Heart right ventricle (tissue), 16 donors: ENCODE measurements at regions not wholly inside any gene's neighbourhood (a gene's known extent, or its start where the extent isn't known, plus 50 kb on each side); places are given as distances from the start of the nearest gene placed in this dataset.
"Not testable (repeated sequence)": the region's sequence is repeated elsewhere in the genome, so short reads cannot be mapped to it uniquely, and the experiment has no call there.

ENCODE experiments used
- ATAC-seq, 8 donors: fragments of 200-7000 bp; cut with Tn5 transposase; one replicate each; pipeline ENCODE4 v1.9.1; 2020; ENCODE audit warnings: mild to moderate bottlenecking in 8 of 8, moderate library complexity in 8 of 8, moderate number of reproducible peaks in 1 of 8
- DNase-seq, 2 donors: peaks; one replicate each; pipeline ENCODE4 v3.0.0-alpha.2; 2020
- H3K27ac ChIP-seq, 10 donors: fragments of 200-600 bp; sonication (generic) in 2 of 10; one replicate each; pipeline versions ENCODE4 v1.5.0 to v1.8.0; 2020 to 2022; ENCODE audit warnings: mild to moderate bottlenecking in 3 of 10
- H3K27me3 ChIP-seq, 7 donors: fragments of 200-600 bp; one replicate each; pipeline ENCODE4 v1.8.0; 2021 to 2022; ENCODE audit warnings: mild to moderate bottlenecking in 2 of 7
- H3K36me3 ChIP-seq, 9 donors: fragments of 200-600 bp; sonication (generic) in 1 of 9; one replicate each; pipeline versions ENCODE4 v1.5.0 to v1.8.0; 2020 to 2022; ENCODE audit warnings: mild to moderate bottlenecking in 2 of 9
- H3K4me1 ChIP-seq, 9 donors: fragments of 200-600 bp; sonication (generic) in 1 of 9; one replicate each; pipeline versions ENCODE4 v1.5.0 to v1.8.0; 2020 to 2022; ENCODE audit warnings: mild to moderate bottlenecking in 4 of 9
- H3K4me3 ChIP-seq, 10 donors: fragments of 200-600 bp; sonication (generic) in 2 of 10; one replicate each; pipeline versions ENCODE4 v1.5.0 to v1.8.0; 2020 to 2022; ENCODE audit warnings: mild to moderate bottlenecking in 7 of 10, moderate library complexity in 2 of 10
- H3K9me3 ChIP-seq, 11 donors: fragments of 200-600 bp in 10 of 11; sonication (generic) in 2 of 11; one replicate each; pipeline versions ENCODE4 v1.5.0 to v1.8.0; 2013 to 2022; ENCODE audit warnings: mild to moderate bottlenecking in 2 of 11, control low read depth in 1 of 11, moderate library complexity in 1 of 11
- WGBS, 2 donors: extraction: QIAGEN DNeasy Blood & Tissue Kit; methylation state at CpG; one replicate each; pipeline ENCODE4 v1.1.7; 2013; ENCODE audit warnings: inconsistent platforms in 1 of 2; 5-methylcytosine and 5-hydroxymethylcytosine counted together
- intact Hi-C, 10 donors: fragments of 100-400 bp; cut with DNase I; formaldehyde crosslinking; loops; one replicate each; pipeline versions ENCODE4 v1.11.1 to v1.14.2; 2022
- TF ChIP-seq, protein P1 (sequence below), 9 donors: fragments of 200-600 bp; sonication (generic) in 2 of 9; IDR thresholded peaks; one replicate each; pipeline versions ENCODE4 v1.5.0 to v1.8.0; 2021 to 2022; ENCODE audit warnings: antibody characterized with exemption in 9 of 9, mild to moderate bottlenecking in 5 of 9, moderate library complexity in 1 of 9
- donor health status: Arrhythmogenic right ventricular cardiomyopathy.
- donor health status: ischemic (EF 13 %, LVEDD 7.1; RV severe dilation, severe dysfunction).
- donor health status: healthy with polysubstance abuse.
- donor health status: DM: no; HTN: yes; CAD: no.
- donor health status: DM: no; HTN: no; CAD: no.
- donor health status: ischemic (EF 25% LVEDD 6.9; RV normal size, moderate dysfunction).
- donor health status: ischemic (EF 25% LVEDD 5.7; RV mildly dilated, moderate dysfunction).
- donor health status: healthy.
- donor health status: DM: yes; HTN: yes; CAD: no.
- donor health status: Ischemic cardiomyopathy.
- donor health status: ischemic (EF 35%, LVEDD 5.7; RV mildly dilated, moderate dysfunction).
- donor health status: nonischemic (EF 11% LVEDD 7.7; RV severe dilation, severe dysfunction).
- donor health status: DM: yes; HTN: yes; CAD: no.
- donor health status: PGD.
- donor health status: ischemic (EF 29% LVEDD 5.4; RV normal size, mild dysfunction).
- donor health status: nonischemic (EF 23%, LVEDD 6.1; RV moderate dilation, normal function).

DNA sequence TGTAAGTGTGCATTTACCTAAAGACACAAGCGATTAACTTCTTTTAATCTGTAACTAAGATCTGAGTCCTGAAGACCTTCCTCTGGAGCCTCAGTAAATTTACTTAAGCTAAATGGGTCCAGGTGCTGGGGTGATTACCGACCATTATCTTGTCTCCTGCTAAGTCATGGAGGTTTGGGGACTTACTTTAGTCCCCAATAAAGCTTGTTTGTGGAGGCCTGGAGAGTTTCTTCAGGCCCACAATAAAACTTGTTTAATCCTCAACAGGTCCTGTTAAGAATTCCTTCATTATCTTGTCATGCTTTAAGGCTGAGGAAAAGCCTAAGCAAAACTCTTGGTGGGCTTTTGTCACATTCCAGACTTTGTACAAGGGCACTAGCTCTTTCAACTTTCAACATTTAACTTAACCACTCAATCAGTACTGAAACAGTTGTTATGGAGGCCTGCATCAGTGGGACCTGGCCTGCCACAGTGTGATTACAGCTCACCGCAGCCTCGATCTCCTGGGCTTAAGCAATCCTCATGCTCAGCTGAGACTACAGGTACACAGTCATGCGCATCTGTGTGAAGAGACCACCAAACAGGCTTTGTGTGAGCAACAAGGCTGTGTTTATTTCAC, 84.0 kb downstream of the FMO4 start:
- peaks cover 0 to 4% (median 0%) of the 10 kb centered on the region in 11 donors for H3K9me3 ChIP-seq
- no peak for ATAC-seq
- WGBS, 2 donors = 85 to 87% methylated on average over 5 of the region's 5 CpGs
- no peaks in the 10 kb centered on the region for H3K27me3 ChIP-seq
- no peak overlapping the region for H3K27ac ChIP-seq
- no peak for DNase-seq
- TF ChIP-seq, protein P1, sequence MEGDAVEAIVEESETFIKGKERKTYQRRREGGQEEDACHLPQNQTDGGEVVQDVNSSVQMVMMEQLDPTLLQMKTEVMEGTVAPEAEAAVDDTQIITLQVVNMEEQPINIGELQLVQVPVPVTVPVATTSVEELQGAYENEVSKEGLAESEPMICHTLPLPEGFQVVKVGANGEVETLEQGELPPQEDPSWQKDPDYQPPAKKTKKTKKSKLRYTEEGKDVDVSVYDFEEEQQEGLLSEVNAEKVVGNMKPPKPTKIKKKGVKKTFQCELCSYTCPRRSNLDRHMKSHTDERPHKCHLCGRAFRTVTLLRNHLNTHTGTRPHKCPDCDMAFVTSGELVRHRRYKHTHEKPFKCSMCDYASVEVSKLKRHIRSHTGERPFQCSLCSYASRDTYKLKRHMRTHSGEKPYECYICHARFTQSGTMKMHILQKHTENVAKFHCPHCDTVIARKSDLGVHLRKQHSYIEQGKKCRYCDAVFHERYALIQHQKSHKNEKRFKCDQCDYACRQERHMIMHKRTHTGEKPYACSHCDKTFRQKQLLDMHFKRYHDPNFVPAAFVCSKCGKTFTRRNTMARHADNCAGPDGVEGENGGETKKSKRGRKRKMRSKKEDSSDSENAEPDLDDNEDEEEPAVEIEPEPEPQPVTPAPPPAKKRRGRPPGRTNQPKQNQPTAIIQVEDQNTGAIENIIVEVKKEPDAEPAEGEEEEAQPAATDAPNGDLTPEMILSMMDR (IDR thresholded peaks at IDR 0.05) = no peak
- H3K4me3 ChIP-seq = no peak overlapping the region
- peaks cover 0 to 12% (median 0%) of the 10 kb centered on the region in 9 donors for H3K4me1 ChIP-seq
- no peaks in the 10 kb centered on the region for H3K36me3 ChIP-seq
- intact Hi-C loops = no loop called here

DNA sequence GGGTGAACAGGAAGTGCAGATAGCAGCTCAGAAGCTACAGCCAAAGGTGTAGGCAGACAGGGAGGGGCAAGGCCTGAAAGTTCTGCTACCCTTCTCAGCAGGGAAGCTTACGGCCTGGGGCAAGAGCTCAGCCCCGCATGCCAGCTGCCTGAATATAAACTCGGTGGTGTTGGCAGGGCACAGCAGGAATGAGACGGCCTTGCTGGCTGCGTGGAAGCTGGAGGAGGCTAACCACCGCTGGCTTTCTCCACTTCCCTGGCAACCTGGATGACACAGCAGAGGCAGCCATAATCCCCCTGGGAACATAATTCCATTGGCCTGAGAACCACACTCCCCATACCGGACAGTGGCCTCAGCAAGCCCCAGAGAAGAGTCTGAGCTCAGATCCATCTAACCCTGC, 81.9 kb upstream of the PRRC2C start:
- ATAC-seq = peak in 1 of 8 donors; percentile 17
- WGBS, 2 donors = 52 to 54% methylated on average over 7 of the region's 7 CpGs
- intact Hi-C loops = loop anchor here in 3 of 10 donors (5.0 to 10.0 kb wide), 2 partner anchors 156 to 159 kb away; partner anchors contain the start of gene FMO1 (in 3 of the 3)

DNA sequence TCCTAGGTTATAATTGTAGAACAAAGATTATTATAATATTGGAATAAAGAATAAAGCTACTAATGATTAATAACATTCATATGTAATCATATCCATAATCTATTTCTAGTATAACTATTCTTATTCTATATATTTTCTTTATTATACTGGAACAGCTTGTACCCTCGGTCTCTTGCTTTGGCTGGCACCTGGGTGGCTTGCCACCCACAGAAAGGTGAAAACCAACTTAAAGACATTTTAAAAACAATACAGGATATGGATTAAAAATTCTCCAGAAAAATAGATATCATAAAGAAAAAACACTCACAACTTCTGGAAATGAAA, 80.0 kb upstream of the PRRC2C start:
- WGBS, 2 donors = 94 to 95% methylated on average over 1 of the region's 1 CpG
- Histone ChIP-seq H3K4me1 (peaks cover 0 to 8% (median 0%) of the 10 kb centered on the region in 9 donors), H3K36me3 (no peaks in the 10 kb centered on the region), H3K27ac (no peak overlapping the region), H3K9me3 (peaks cover 0 to 22% (median 0%) of the 10 kb centered on the region in 11 donors), H3K4me3 (no peak overlapping the region), H3K27me3 (peaks cover 0 to 2% (median 0%) of the 10 kb centered on the region in 7 donors)
- intact Hi-C loops = loop anchor here in 3 of 10 donors (2.0 to 10.0 kb wide), 2 partner anchors 79 to 161 kb away; partner anchors contain the start of gene FMO1 (in 2 of the 3)
- TF ChIP-seq, protein P1 (IDR thresholded peaks at IDR 0.05) = no peak
- ATAC-seq (no peak), DNase-seq (no peak)

More for the DNA sequence above, 81.9 kb upstream of the PRRC2C start:
- Histone ChIP-seq H3K4me1 (peaks cover 0 to 8% (median 0%) of the 10 kb centered on the region in 9 donors), H3K36me3 (no peaks in the 10 kb centered on the region), H3K4me3 (no peak overlapping the region), H3K27me3 (no peaks in the 10 kb centered on the region), H3K9me3 (peaks cover 0 to 22% (median 0%) of the 10 kb centered on the region in 11 donors), H3K27ac (no peak overlapping the region)
- no peak for DNase-seq
- TF ChIP-seq, protein P1 (IDR thresholded peaks at IDR 0.05) = no peak

DNA sequence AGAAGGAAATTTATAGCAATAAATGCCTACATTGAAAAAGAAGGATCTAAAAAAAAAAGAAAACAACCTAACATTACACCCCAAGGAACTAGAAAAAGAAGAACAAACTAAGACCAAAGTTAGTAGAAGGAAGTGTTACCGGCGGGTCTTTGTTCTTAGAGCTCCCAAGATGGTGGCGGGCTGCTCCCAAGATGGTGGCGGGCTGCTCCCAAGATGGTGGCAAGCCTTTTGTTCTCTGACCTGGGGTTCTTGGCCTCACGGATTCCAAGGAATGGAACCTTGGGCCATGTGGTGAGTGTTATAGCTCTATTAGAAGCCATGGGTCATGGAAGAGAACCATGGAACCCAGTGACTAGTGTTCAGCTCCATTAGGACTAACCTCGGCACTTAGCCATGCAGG, 71.8 kb upstream of the PRRC2C start:
- intact Hi-C loops, DNase-seq: not testable (repeated sequence)
- WGBS, 2 donors = 88 to 94% methylated on average over 6 of the region's 6 CpGs

DNA sequence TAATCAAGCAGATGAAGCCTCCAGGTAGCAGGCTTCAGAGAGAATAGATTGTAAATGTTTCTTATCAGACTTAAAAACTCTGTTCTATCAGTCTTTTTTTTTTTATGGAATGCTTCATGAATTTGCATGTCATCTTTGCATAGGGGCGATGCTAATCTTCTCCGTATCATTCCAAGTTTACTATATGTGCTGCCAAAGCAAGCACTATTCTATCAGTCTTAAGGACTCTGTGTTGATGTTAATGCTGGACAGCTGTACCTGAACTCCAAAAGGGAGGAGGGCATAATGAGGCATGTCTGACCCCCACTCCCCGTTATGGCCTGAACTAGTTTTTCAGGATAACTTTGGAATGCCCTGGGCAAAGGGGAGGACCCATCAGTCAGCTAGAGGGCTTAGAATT, 66.8 kb upstream of the PRRC2C start:
- no peak overlapping the region for H3K4me3 ChIP-seq
- no peak overlapping the region for H3K27ac ChIP-seq
- H3K36me3 ChIP-seq = no peaks in the 10 kb centered on the region
- intact Hi-C loops = no loop called here
- ATAC-seq (no peak), DNase-seq (no peak)
- TF ChIP-seq, protein P1 (IDR thresholded peaks at IDR 0.05) = no peak
- H3K27me3 ChIP-seq = no peaks in the 10 kb centered on the region
- 70 to 88% methylated on average over 3 of the region's 3 CpGs for WGBS, 2 donors
- H3K9me3 ChIP-seq = peaks cover 0 to 9% (median 0%) of the 10 kb centered on the region in 11 donors
- H3K4me1 ChIP-seq = peaks cover 0 to 16% (median 0%) of the 10 kb centered on the region in 9 donors

More for the DNA sequence above, 71.8 kb upstream of the PRRC2C start:
- not testable (repeated sequence) for H3K9me3 ChIP-seq, H3K4me3 ChIP-seq, H3K4me1 ChIP-seq, ATAC-seq, H3K27me3 ChIP-seq, H3K36me3 ChIP-seq, H3K27ac ChIP-seq
